ENCODE measurements at regions not wholly inside any gene's neighbourhood (a gene's known extent, or its start where the extent isn't known, plus 50 kb on each side); places are given as distances from the start of the nearest gene placed in this dataset.

DNA sequence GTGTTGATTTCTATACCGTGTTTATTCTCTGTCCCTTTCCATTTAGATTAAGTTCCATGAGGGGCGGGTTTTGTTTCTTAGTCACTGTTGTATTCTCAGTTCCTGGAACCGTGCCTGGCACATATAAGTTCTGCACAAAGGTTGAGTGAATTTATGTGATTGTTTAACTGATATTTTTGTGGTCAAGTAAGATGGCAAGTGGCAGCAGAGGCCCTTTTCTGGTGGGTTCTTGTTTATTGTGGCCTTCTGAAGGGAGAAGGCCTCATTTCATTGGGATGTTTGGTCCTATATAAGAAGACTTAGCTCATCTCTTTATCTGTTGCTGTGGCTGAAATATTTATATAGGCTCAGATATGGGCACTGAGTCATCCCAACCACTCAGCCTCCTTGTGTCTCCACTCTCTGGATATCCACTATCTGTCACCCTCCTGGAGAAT is 262.5 kb downstream of the PSAT1 start:
- TF ChIP-seq, protein P1, sequence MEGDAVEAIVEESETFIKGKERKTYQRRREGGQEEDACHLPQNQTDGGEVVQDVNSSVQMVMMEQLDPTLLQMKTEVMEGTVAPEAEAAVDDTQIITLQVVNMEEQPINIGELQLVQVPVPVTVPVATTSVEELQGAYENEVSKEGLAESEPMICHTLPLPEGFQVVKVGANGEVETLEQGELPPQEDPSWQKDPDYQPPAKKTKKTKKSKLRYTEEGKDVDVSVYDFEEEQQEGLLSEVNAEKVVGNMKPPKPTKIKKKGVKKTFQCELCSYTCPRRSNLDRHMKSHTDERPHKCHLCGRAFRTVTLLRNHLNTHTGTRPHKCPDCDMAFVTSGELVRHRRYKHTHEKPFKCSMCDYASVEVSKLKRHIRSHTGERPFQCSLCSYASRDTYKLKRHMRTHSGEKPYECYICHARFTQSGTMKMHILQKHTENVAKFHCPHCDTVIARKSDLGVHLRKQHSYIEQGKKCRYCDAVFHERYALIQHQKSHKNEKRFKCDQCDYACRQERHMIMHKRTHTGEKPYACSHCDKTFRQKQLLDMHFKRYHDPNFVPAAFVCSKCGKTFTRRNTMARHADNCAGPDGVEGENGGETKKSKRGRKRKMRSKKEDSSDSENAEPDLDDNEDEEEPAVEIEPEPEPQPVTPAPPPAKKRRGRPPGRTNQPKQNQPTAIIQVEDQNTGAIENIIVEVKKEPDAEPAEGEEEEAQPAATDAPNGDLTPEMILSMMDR (IDR thresholded peaks at IDR 0.05; ENCODE audit: low read depth, low read length, missing control alignments): no peak
- DNase-seq (ENCODE audit: low read depth): no peak
- in situ Hi-C loops (cut with HindIII; ENCODE audit: low sequenced_read_pairs): no loop called here
- no peak overlapping the region for H3K4me3 ChIP-seq (ENCODE audit: low read depth, low read length)

DNA sequence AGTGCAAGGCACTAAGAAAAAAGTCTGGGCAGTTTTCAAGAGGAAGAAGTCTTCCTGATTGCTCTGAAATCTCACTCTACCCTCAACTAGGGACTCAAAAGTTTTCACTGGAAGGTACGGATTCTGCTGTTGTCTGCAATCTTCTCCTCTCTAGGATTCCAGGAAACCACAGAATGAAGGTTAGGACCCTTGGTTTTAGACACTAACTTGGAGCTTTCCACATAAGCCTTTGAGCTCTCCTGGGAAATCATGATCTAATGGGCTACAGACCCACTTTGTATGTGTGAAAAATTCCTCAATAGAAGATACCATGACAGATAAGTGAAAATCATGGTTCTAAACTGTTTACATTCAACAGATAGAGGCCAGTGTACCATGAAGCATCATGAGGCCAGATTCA is 265.1 kb downstream of the PSAT1 start:
- in situ Hi-C loops (cut with HindIII; ENCODE audit: low sequenced_read_pairs): no loop called here
- DNase-seq (ENCODE audit: low read depth): no peak
- H3K4me3 ChIP-seq (ENCODE audit: low read depth, low read length): no peak overlapping the region
- TF ChIP-seq, protein P1 (IDR thresholded peaks at IDR 0.05; ENCODE audit: low read depth, low read length, missing control alignments): no peak

DNA sequence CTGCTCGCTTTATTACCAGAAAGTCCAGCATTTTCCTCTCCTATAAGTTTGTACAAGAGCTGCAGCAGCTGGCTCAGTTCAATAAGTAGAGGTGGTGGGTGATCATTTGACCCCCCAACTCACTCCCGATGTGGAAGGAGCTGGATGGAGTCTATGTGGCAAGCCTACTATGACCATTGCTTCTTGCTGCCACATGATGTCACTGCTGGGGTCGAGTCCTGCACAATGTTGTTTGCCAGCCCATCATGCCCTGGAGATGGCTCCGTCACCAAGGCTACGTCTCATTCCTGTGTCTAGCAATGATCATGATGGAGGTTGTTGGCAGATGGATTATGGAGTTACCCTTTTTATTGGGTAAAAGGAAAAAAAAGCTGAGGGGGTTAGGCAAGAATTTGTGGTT is 266.3 kb downstream of the PSAT1 start:
- TF ChIP-seq, protein P1 (IDR thresholded peaks at IDR 0.05; ENCODE audit: low read depth, low read length, missing control alignments): no peak
- no peak overlapping the region for H3K4me3 ChIP-seq (ENCODE audit: low read depth, low read length)
- in situ Hi-C loops (cut with HindIII; ENCODE audit: low sequenced_read_pairs): no loop called here
- DNase-seq (ENCODE audit: low read depth): no peak

DNA sequence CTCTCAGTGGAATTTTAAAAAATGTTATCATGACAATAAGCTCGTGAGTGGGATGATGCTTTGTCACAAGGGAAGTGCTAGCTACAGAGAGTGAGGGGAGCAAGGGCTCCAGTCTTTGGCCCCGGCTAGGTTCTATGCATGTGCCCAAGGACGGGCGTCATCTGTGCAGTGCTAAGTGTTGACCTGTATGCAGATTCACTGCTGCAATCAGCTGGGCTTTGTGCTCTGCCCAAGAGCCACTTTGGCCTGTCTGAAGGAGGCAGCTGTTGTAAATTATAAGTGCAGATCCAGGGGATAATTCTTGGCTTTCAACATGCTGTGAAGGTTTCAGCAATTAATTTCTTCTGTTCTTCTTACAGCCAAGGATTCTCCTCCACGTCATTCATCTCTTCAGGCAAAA is 268.6 kb downstream of the PSAT1 start:
- no peak for DNase-seq (ENCODE audit: low read depth)
- TF ChIP-seq, protein P1 (IDR thresholded peaks at IDR 0.05; ENCODE audit: low read depth, low read length, missing control alignments): no peak
- in situ Hi-C loops (cut with HindIII; ENCODE audit: low sequenced_read_pairs): no loop called here
- no peak overlapping the region for H3K4me3 ChIP-seq (ENCODE audit: low read depth, low read length)

DNA sequence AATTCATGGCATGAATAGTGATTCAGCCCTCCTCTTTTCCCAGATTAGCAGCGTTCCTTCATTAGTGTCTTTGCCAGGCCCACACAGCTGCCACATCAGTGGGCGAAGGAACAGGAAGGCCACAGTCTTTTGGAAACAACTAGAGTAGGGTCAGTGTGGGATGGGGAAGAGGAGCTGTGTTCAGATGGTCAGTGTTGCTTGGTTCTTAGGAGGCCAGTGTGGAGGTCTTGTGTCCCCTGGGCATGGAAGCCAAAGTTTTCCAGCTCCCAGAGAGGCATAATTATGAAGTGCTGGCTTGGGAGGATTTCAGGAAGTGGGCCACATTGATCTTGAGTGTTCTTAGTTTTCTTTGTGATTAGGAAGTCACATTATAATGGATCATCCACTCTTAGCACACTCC is 269.6 kb downstream of the PSAT1 start:
- in situ Hi-C loops (cut with HindIII; ENCODE audit: low sequenced_read_pairs): no loop called here
- no peak for DNase-seq (ENCODE audit: low read depth)
- H3K4me3 ChIP-seq (ENCODE audit: low read depth, low read length): no peak overlapping the region
- TF ChIP-seq, protein P1 (IDR thresholded peaks at IDR 0.05; ENCODE audit: low read depth, low read length, missing control alignments): no peak

DNA sequence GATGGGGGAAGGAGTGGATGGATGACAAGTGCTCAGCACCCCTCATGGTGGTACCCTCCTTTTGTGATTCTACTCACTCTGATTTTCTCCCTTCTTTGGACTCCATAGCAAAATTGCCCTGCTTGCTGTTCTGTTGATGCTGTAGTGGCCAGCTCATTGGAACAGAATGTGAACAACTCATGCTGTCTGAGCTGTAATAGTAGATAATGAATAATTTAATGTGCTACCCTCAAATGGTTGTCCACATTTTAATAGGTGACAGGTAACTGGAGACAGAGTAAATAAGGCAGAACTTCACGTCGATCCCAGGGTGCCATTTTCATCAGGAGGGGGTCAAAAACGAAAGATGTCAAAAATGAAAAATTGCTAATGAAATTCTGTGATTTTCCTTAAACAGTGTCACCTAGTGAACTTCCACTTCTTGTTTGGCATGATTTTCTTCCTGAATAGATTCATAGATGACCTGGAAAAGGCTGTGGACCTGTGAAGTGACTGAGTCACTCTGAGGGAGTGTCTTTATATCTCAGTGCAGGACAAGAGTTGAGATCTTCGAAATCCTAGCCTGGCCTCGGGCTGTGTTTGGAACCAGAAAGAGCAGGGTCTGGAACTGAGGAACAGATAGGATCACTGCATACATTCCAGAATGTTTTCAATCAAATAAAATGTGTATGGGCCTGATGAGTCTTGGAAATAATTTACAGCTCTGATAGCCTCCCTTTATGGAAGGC is 270.2 kb downstream of the PSAT1 start:
- TF ChIP-seq, protein P1 (IDR thresholded peaks at IDR 0.05; ENCODE audit: low read depth, low read length, missing control alignments): no peak
- no peak overlapping the region for H3K4me3 ChIP-seq (ENCODE audit: low read depth, low read length)
- in situ Hi-C loops (cut with HindIII; ENCODE audit: low sequenced_read_pairs): no loop called here
- DNase-seq (ENCODE audit: low read depth): no peak
